ENCODE measurements at regions not wholly inside any gene's neighbourhood (a gene's known extent, or its start where the extent isn't known, plus 50 kb on each side); places are given as distances from the start of the nearest gene placed in this dataset.
"Not testable (repeated sequence)": the region's sequence is repeated elsewhere in the genome, so short reads cannot be mapped to it uniquely, and the experiment has no call there.

DNA sequence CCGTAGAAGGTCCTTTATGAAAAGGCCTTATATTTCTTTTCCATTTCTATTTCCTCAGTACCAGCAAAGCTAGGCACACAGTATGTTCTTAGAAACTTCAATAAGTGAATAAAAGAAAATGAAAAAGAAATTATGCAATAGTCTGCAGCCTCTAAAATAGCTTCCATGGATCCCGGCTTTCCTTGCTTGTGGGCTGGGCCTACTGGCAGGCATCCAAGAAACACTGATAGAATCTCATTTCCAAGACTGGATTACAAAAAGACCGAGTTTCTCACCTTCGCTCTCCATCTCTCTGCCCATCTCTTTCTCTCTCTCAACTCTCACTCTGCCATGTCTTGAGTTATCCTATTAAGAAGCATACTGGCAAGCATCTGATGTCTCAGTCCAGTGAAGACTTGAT lies 187.5 kb upstream of the FKBP1C start:
- no peaks in the 10 kb centered on the region for H4K20me1 ChIP-seq (ENCODE audit: insufficient read depth)
- H3K9ac ChIP-seq (ENCODE audit: low read length), result no peak overlapping the region
- H3F3A ChIP-seq (ENCODE audit: insufficient read depth, low read length, poor library complexity, severe bottlenecking), result no peaks in the 10 kb centered on the region
- H3K27ac ChIP-seq (ENCODE audit: low read length), result no peak overlapping the region
- no peaks in the 10 kb centered on the region for H3K9me3 ChIP-seq (ENCODE audit: low read length)
- H3K4me3 ChIP-seq (ENCODE audit: low read length), result no peak overlapping the region
- H3K79me2 ChIP-seq (replicated peaks; ENCODE audit: insufficient read depth, low read length), result no peaks in the 10 kb centered on the region
- H3K9me2 ChIP-seq (ENCODE audit: insufficient read depth, low read length), result no peaks in the 10 kb centered on the region
- H3K4me2 ChIP-seq (ENCODE audit: low read length), result no peak overlapping the region
- no peak for TF ChIP-seq POLR2AphosphoS5 (IDR thresholded peaks at IDR 0.05)
- TF ChIP-seq EZH2 (IDR thresholded peaks at IDR 0.05; ENCODE audit: borderline replicate concordance, insufficient read depth, low read length, poor library complexity, severe bottlenecking), result no peak
- TF ChIP-seq REST (IDR thresholded peaks at IDR 0.05; ENCODE audit: borderline replicate concordance), result no peak
- no peak for TF ChIP-seq TAF1 (IDR thresholded peaks at IDR 0.05; ENCODE audit: low read depth)
- no peak for TF ChIP-seq SMC3 (conservative IDR thresholded peaks at IDR 0.05; ENCODE audit: poor library complexity)
- no peak for TF ChIP-seq MXI1 (conservative IDR thresholded peaks at IDR 0.05; ENCODE audit: poor library complexity, severe bottlenecking)
- TF ChIP-seq RAD21 (conservative IDR thresholded peaks at IDR 0.05), result no peak
- no peak for TF ChIP-seq EP300 (conservative IDR thresholded peaks at IDR 0.05; ENCODE audit: poor library complexity, severe bottlenecking)
- no peak for TF ChIP-seq CTCF (IDR thresholded peaks at IDR 0.05; ENCODE audit: poor library complexity, severe bottlenecking)
- H3K36me3 ChIP-seq (ENCODE audit: insufficient read depth, low read length), result no peaks in the 10 kb centered on the region
- no peaks in the 10 kb centered on the region for H3K27me3 ChIP-seq (ENCODE audit: insufficient read depth, low read depth, low read length)
- no peak overlapping the region for H2AFZ ChIP-seq (ENCODE audit: low read depth, low read length)

DNA sequence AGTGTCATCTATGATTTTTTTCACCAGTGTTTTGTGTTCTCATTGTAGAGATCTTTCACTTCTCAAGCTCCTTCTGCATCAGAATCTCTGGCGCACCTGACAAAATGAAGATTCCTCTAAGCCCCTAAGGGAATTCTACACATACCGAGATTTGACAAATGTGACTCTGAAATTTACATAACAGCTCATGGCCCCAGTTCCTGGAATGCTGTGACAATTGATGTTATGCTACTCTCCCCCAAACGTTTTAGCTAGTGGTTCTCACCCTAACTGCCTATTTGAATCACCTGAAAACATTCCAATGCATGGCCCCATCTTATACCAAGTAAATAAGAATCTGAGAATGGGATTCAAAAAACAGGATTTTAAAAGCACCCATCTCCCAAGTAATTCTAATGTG lies 162.1 kb upstream of the FKBP1C start:
- H2AFZ ChIP-seq (ENCODE audit: low read depth, low read length), result no peak overlapping the region
- no peak overlapping the region for H3K4me3 ChIP-seq (ENCODE audit: low read length)
- no peaks in the 10 kb centered on the region for H3F3A ChIP-seq (ENCODE audit: insufficient read depth, low read length, poor library complexity, severe bottlenecking)
- no peaks in the 10 kb centered on the region for H3K79me2 ChIP-seq (replicated peaks; ENCODE audit: insufficient read depth, low read length)
- no peaks in the 10 kb centered on the region for H3K27me3 ChIP-seq (ENCODE audit: insufficient read depth, low read depth, low read length)
- no peak for TF ChIP-seq POLR2AphosphoS5 (IDR thresholded peaks at IDR 0.05)
- no peak for TF ChIP-seq EZH2 (IDR thresholded peaks at IDR 0.05; ENCODE audit: borderline replicate concordance, insufficient read depth, low read length, poor library complexity, severe bottlenecking)
- TF ChIP-seq EP300 (conservative IDR thresholded peaks at IDR 0.05; ENCODE audit: poor library complexity, severe bottlenecking), result peak; percentile 19
- no peaks in the 10 kb centered on the region for H3K36me3 ChIP-seq (ENCODE audit: insufficient read depth, low read length)
- H3K4me2 ChIP-seq (ENCODE audit: low read length), result no peak overlapping the region
- H3K9ac ChIP-seq (ENCODE audit: low read length), result no peak overlapping the region
- H3K27ac ChIP-seq (ENCODE audit: low read length), result no peak overlapping the region
- H4K20me1 ChIP-seq (ENCODE audit: insufficient read depth), result no peaks in the 10 kb centered on the region
- no peaks in the 10 kb centered on the region for H3K9me3 ChIP-seq (ENCODE audit: low read length)
- no peaks in the 10 kb centered on the region for H3K9me2 ChIP-seq (ENCODE audit: insufficient read depth, low read length)

DNA sequence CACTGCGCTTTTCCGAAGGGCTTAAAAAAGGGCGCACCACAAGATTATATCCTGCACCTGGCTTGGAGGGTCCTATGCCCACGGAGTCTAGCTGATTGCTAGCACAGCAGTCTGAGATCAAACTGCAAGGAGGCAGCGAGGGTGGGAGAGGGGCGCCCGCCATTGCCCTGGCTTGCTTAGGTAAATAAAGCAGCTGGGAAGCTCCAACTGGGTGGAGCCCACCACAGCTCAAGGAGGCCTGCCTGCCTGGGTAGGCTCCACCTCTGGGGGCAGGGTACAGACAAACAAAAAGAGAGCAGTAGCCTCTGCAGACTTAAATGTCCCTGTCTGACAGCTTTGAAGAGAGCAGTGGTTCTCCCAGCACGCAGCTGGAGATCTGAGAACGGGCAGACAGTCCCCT lies 158.1 kb upstream of the FKBP1C start:
- not testable (repeated sequence) for H3F3A ChIP-seq (ENCODE audit: insufficient read depth, low read length, poor library complexity, severe bottlenecking); H3K79me2 ChIP-seq (replicated peaks; ENCODE audit: insufficient read depth, low read length); H4K20me1 ChIP-seq (ENCODE audit: insufficient read depth); H3K27ac ChIP-seq (ENCODE audit: low read length); H3K27me3 ChIP-seq (ENCODE audit: insufficient read depth, low read depth, low read length); H2AFZ ChIP-seq (ENCODE audit: low read depth, low read length); H3K4me2 ChIP-seq (ENCODE audit: low read length); H3K9ac ChIP-seq (ENCODE audit: low read length); H3K9me2 ChIP-seq (ENCODE audit: insufficient read depth, low read length); H3K4me3 ChIP-seq (ENCODE audit: low read length); H3K9me3 ChIP-seq (ENCODE audit: low read length); H3K36me3 ChIP-seq (ENCODE audit: insufficient read depth, low read length)

All from neural cell (in vitro differentiated cells).